ENCODE measurements at regions not wholly inside any gene's neighbourhood (a gene's known extent, or its start where the extent isn't known, plus 50 kb on each side); places are given as distances from the start of the nearest gene placed in this dataset.
"Not testable (repeated sequence)": the region's sequence is repeated elsewhere in the genome, so short reads cannot be mapped to it uniquely, and the experiment has no call there.

DNA sequence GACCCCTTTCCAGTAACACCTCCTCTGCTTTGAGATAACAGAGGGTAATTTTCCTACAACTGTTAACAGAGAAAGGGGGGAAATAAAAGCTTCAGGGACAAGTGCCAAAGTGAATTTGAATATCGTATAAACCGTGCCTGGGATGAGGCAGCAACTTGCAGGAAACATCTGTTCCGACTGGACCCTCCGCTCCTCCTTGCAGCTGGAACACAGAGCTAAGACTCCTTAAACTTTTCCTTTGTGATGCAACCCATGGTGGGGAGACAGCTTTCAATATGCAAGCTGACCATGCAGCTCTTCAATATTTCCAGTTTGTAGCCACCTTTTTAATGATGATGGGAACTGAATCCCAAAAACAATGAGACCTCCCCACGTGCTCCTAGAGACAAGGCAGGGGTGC, 432.6 kb downstream of the ZNF536 start:
- no peak for DNase-seq

DNA sequence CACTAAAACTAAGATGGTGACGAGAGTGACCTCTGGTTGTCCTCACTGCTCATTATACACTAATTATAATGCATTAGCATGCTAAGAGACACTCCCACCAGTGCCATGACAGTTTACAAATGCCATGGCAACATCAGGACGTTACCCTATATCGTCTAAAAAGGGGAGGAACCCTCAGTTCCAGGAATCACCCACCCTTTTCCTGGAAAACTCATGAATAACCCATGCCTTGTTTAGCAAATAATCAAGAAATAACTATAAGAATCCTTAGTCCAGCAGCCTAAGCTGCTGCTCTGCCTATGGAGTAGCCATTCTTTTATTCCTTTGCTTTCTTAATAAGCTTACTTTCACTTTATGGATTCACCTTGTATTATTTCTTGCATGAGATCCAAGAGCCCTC, 432.1 kb downstream of the ZNF536 start:
- not testable (repeated sequence) for DNase-seq

DNA sequence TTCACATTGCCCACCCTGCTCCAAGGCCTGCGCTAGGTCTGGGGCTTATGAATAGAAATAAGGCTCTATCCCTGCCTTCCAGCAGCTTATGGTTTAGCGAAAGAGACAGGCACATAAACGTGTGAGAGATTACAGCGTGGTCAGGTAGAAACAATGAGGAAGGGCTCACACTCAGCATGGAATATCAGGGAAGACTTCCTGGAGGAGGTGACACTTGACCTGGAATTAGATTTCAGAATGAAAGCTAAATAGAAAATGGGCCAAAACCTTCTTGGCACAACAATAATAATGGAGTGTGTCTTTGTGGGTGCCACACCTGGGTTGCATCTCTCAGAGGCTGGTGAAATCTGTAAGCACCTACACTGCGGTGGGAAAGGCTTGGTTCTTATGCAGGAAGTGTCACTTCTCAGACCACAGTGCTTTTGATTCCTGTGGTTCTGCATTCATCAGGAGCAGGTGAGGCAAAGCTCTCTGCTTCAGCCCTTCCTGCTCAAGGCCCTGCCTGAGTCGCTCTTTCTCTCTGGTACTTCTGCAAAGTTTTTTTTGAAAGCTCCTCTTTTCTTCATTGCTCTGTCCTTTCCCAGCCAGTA, 430.3 kb downstream of the ZNF536 start:
- DNase-seq, result no peak

DNA sequence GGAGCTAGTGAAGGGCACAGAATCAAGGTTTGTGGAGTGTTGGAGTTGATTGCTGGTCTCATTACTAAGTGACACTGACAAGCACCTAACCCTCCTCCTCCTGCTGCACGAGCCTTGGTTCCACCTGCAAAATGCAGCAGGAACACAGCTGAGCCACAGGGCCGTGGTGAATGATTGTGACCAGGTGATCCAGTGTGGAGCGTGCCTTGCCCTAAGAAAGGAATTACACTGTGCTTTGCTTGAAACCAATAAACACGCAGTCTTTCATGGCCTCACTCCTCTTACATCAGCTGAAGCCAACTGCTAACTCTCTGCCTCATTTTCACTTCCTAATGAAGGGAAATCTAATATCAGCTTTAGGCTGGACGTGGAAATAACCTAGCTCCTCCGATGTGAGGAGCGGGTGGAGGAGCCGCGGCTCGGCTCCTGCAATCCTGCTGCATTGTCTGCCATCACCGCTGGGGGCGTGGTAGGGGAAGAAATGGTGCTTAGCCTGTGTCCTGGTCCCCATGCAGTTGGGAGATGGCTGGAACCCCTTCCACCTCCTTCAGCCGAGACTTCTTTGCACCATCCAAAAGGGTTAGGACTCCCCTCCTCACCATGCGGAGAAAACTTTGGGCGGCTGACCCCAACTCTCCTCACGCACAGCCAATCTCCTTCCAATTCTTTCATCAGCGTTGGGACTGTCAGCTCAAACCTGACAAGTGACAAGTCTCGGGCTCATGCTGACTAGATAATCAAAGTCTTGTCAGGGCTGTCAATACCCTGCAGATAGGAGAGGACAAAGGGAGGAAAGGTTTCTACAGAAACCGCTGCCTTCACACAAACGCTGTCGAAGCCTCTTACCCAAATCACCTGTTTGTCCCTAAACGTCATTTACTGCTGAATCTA, 427.9 kb downstream of the ZNF536 start:
- no peak for DNase-seq

DNA sequence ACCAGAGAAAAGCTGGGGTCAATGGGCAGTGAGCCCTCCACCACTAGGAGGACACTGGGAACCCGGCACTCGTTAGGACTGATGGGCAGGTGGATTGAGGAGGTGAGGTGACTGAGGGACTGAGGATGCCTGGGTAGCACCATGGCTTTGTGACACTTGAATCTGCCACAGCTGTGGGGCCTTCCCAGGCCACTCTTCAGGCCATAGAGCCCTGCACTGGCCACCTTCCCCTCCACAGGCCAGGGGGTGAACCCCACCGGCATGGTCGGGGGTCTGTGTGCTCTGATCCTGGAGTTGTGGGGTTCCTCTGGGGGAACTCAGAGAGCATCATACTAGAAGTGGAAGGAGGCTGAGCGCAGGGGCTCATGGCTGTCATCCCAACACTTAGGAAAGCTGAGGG, 423.5 kb downstream of the ZNF536 start:
- DNase-seq, result no peak

DNA sequence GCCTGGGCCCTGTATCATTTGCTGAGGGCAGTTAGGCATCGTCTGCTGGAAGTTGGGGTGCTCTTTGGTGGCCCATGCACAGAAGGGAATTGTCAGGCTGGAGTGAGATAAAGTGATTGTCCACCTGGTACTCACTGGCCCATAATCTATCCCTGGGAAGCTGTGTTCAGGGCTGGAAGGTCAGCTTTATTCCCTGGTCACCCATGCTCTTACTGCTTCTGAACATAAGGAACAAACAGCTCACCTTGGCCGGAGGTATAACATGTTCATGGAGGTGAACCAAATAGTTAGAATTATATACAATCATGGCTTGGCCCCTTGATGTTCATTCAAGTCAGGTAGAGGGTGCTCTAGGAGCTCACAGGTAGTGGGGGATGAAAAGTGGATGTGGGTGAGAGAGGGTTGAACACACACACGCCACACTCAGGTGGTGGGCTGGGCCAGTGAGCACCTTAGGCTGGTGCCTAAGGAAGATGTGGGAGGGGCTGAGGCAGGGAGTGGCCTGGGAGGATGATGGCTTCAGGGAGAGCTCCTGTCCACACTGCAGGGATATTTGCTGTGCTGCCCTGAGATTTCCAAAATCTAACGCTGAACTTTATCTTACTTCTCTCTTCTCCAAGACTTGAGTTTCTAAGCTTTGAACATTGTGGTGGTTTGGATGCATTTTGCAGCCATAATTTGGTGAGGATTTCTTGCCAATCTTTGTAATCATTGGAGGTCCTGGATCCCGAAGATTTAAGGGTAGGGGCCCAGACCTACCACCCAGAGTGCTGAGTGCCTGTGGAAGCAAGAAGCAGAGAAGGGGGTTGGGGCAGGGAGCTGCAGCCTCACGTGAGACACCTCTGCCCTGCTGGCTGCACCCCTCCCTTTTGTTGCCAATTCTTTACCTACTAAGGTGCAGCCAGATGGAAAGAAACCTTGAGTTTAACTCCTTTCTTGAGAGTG, 420.6 kb downstream of the ZNF536 start:
- DNase-seq, result no peak

DNA sequence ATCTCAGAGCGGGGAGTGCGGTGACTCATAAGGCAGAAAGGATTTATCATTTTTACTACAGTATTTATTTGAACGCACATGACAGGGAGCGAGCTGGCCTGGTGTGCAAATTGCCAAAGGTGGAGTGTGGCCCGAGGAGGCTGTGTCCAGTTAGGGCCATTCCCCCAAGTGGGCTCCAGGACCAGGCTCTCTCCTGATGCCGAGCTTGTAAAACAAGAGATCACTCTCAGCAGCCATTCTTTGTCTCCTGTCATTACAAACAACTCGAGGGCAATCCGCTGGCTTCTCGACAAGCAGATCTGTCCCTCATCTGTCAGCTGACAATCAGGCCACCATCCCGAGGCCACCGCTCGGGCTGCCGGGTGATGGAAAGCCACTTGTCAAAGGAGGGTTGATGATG, 418.9 kb downstream of the ZNF536 start:
- DNase-seq, result no peak

DNA sequence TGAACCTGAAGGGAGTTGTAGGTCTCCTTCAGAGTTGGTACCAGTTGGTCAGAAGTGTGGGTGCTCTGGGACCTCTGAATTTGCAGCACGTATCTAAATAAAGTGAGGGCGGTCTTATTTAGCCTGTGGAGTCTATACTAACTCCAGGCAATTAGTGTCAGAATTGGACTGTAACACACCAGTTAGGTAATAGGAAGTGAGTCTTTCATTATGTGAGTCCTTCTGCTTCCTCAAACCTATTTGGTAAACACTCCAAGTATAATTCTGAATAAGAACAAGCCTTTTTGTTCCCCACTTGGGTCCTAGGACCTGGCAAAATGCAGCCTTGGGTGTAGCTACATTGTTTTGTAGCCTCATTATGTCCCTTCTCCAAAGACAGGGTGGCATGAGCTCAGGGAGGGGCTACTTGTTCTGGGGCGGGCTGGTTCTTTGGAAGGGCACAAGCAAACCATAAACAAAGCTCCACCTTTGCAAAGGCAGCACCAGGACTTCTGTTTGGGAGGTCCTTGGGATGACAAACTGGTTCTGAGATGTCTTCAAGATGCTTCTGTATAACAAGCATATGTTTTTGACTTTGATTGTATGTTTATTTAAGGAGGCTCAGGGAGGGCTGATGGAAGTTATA, 418.0 kb downstream of the ZNF536 start:
- DNase-seq, result no peak

DNA sequence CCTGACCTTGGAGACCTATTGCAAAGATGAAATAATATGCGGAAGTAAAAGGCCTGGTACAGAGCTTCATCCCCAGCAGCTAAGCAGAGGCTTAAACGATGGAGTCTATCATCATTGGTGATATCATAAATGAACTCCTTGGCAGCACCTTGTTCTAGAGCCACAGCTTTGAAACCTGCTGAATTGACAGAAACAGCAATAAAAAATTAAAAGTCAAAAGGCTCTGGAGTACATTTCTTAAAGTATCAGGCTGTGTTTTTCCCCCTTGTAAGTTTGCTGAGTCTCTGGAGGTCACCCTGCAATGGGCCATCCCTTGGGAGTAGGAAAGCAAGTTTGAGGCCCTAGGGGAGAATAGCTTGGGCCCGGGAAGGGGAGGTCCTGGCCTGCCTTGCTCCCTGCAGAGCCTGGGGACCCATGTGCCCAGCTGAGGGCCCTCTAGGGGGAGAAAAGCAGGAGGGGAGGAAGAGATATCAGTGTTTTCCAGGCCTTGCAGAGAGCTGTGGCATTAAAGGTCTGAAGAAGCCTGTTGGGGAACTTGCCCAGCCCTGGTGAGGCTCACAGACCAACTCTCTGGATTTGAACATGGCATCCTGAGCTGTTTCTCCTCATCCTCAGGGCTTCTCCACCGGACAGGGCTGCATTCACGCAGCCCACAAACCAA, 416.1 kb downstream of the ZNF536 start:
- DNase-seq, result no peak

DNA sequence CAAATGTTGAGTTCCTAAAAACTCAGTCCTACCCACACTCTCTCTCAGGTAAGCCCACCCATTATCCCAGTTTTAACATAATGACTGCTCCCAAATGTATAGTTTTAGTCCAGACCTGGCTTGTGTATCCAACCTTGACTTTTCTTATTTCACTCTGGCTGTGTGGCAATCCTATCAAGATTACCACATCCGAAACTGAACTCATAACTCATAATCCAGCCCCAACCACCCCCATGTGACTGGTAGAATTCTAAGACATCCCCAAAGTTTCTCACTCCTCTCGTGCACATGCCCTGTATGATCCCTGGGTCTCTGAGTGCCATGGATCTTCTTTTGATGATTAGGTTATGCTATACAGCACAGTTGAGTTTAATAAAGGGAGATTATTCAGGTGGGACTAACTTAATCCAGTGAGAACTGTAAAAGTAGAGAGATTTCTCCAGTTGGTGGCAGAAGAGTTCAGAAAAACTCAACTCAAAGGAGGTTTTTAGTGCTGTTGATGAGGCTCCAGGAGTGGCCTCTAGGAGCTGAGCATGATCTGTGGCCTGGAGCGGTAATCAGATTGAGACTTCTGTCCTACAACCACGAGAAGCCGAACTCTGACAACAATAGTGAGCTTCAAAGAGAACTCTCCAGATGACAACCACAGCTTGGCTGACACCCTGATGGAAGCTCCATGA, 413.4 kb downstream of the ZNF536 start:
- DNase-seq, result no peak

DNA sequence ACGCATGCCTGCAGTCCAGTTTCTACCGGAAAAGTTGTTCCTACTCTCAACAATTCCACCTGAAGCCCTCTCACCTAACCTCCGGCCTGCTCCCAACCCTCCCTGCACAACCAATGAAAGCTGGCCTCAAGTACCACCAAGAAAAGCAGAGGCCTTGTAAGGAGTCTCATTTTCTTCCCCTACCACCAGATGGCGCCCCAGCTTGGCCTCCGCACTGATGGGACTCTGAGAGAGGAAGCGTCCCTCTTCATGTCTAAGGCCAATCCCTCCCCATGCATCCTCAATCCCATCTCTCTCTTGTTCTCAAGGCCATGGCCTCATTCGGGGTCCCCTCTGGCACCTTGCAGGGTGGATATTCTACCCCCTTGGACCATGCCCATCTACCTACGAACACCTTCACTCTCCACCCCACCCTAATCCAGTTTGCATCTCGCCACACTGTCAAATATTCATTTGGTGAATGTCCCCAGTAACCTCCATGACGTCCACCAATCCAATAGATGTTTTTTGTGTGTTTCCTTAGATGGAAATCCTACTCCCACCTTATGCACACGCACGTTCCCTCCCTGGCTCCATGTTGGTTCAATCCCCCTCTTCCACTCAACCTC, 412.8 kb downstream of the ZNF536 start:
- no peak for DNase-seq

DNA sequence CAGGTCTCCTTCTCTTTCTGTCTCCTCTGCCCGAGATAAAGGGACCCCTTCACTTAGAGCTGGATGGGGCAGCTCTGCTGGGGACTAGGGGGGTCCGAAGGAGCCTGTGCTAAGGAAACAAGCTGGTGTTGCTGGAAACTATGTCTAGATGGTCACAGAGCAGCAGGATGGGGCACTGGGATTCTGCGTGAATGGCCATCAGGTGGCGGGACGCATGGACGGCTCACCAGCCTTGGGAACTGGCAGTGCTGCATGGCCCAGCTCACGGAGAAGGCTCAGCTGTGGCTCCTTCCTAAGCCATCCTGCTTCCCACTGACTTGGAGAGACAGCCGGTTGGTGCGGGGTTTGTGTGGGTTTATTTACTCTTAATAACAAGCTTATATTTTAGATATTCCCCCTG, 411.8 kb downstream of the ZNF536 start:
- DNase-seq, result no peak

DNA sequence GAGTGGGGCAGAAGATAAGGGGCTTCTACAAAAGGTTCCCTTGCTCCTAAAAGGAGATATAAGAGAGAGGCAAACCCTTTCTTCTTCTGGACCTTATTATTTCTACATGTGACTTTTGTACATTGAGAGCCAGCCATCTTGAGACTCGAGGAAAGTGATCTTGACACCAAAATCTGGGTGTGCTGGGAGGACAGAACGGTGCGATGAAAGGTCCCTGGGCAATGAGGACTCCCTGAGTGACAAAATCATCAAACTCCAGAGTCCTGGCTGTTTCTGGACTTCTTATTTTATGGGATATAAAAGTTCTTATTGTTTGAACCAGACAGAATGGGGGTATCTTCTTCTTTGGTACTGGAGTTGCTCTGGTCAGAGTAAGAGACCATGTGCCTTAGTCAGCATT, 411.0 kb downstream of the ZNF536 start:
- no peak for DNase-seq

DNA sequence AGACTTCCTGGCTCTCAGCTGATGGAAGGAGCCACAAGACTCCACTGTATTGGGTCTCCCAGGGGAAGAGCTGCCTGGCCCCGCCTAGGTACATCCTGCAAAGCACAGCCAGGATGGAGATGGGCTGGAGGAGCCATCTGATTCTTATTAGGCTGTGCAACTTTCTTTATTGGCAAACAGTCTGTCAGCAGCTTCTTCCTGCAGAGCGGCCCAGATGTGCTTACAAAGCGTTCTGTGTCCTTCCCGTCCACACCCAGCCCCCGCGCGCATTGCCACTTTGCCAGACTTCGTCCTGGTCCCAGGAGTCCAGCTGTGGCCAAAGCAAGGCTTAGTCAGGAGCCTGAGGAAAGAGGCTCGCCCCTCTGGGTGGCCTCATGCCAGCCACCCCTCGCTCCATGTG, 409.3 kb downstream of the ZNF536 start:
- DNase-seq, result no peak

DNA sequence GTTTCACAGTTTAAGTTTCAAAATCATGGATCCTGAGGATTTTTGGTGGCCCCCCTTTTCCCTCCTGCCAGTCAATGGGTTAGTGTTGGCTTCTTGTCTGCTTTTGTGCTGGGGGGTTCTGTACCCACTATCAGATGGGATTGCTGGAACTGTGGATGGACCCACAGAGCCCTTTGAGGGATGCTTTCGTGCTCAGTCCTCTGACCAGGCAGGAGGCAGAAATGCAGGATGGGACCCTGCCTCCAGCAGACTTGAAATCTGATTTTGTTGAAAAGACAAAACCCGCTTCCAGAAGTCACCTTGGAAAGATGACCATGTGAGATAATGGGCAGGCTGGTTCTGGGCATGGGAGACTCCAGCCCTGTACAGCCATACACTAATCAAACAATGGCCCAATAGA, 408.9 kb downstream of the ZNF536 start:
- no peak for DNase-seq

DNA sequence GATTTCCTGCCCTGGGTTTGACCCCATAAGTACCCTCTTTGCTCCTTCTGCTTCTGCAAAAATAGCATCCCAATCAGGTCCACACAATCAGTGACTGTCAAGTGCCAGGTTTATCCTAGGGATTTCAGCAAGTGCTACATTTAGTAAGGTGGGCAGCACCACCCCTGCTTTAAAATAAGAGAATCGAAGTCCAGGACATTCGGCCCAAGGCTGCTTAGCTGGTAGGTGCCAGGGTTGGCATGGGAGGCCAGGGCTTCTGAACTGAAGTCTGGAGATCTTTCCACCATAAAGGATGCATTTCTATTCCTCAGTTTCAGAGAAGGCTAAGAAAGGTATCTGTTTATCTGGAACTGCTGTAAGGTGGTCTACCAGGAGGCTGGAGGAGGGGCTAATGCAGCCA, 408.3 kb downstream of the ZNF536 start:
- no peak for DNase-seq

DNA sequence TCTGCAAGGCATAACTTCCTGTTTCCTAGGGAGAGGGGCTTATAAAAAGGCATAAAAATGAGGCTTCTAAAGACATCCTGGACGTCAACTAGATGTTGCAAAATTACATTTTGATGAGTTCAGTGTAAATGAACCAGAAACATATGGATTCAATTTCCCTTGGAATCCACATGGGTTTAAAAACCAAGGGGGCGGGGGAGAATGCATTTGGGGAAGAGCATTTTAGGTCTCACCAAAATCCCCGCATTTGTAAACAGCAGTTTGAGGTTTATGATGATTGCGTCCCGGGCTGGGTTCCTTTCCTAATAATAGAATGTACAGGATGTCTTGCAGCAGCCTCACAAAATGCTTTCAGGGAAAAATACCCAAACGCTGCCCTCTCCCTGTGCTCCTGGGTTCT, 407.8 kb downstream of the ZNF536 start:
- no peak for DNase-seq

DNA sequence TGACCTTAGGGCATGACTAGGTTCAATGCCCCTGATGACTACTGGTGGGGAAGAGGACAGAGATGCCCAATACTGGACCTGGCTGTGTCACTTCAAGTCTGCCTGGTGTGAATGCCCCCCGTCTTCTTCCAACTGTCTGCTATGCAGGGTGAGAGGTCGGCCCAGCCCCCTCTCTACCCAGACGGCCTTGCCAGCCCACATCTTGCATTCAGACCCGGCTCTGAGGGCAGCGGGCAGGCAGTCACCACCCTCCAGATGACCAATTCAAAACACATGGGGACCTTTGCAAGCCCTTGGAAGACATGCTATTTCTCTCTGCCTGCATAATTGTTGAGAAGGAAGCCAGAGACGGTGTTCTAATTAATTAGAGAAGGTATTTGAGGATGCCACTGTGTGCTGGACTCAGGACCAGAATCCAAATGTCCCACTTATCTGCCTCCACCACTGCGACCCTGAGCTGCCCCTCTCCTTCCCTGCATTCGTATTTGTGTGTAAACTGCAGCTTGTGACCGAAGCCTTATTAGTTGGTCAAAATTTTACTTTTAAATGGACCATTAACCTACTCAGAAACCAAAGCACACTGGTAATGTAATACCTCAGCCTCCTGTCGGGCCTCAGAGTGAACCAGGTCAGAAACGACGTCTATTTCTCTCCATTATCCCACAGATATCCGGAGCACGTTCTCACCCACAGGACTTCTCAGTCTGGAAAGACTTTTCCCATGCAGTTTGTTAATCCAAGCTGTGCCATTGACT, 407.0 kb downstream of the ZNF536 start:
- no peak for DNase-seq

DNA sequence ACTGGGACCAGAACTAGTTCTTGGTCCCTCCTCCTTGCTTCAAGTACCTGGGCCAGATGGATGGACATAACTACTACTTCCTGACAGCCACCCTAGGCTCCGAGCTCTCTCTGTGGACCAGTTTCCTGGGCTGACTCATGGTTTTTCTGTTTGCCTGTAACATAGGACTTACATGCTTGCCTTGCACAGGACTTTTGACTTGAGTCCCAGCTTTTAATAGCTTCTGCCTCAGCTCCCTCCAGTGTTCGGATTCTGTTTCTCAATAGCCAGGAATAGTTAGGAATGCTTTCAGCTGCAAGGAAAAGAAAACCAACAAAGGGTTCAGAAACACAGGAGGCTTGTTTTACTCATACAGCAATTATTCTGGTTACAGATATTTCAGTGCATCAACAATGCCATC, 405.9 kb downstream of the ZNF536 start:
- no peak for DNase-seq

DNA sequence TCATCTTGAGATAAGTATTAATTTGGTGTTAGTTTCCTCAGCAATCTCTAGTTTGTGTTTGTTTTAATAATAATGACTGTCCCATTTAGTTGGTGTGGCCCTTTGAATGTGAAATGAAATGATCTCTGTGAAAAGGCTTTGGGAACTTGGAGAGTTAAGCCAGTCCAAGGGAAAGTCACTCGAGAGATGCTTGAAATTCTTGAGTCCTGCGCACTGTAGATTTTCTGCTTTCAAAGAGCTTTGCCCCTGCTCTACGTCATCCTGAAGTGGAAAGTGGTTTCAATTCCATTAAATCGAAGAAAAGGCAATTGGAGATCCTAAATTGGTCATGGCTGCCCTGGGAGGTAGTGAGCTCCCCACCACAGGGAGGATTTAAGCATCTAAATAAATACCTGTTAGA, 403.8 kb downstream of the ZNF536 start:
- DNase-seq, result no peak
